ENCODE measurements at regions not wholly inside any gene's neighbourhood (a gene's known extent, or its start where the extent isn't known, plus 50 kb on each side); places are given as distances from the start of the nearest gene placed in this dataset.

GRCh38 chr18:3345885-3346284 is 84.0 kb downstream of the MYL12B start:
- peaks cover 2% of the 10 kb centered on the region for H3K4me1 ChIP-seq (ENCODE audit: control insufficient read depth, extremely low read depth, insufficient read depth, low read length)
- DNase-seq (ENCODE audit: low read depth, low spot score), result no peak
- intact Hi-C loops (cut with micrococcal nuclease), result no loop called here

More at GRCh38 chr18:3345885-3346284, 84.0 kb downstream of the MYL12B start:
- Histone ChIP-seq H3K27ac (ENCODE audit: insufficient read depth, low read depth, low read length) (no peak overlapping the region), H3K36me3 (ENCODE audit: control insufficient read depth in 2 of 2, extremely low read depth in 1 of 2, insufficient read depth in 2 of 2, low read length in 2 of 2) (no peaks in the 10 kb centered on the region), H3K4me2 (ENCODE audit: insufficient read depth, low read length) (no peak overlapping the region), H3K4me3 (replicated peaks in 1 of 3; ENCODE audit: insufficient read depth in 1 of 3, low read depth in 1 of 3, low read length in 3 of 3) (no peak overlapping the region), H2AFZ (ENCODE audit: low read depth, low read length) (no peak overlapping the region), H3K27me3 (ENCODE audit: control insufficient read depth in 2 of 2, insufficient read depth in 2 of 2, low read length in 2 of 2) (peaks cover 10 to 12% of the 10 kb centered on the region in 2 experiments), H3K9ac (replicated peaks; ENCODE audit: extremely low read depth, insufficient read depth, low read length) (no peak overlapping the region), H3K9me3 (replicated peaks; ENCODE audit: control insufficient read depth, insufficient read depth, low read length) (no peaks in the 10 kb centered on the region), H3K79me2 (ENCODE audit: control insufficient read depth, insufficient read depth, low read length) (no peaks in the 10 kb centered on the region), H4K20me1 (replicated peaks; ENCODE audit: control insufficient read depth, extremely low read depth, insufficient read depth, low read length) (no peaks in the 10 kb centered on the region), H3K9me1 (replicated peaks; ENCODE audit: control insufficient read depth, extremely low read depth, insufficient read depth, low read length) (no peaks in the 10 kb centered on the region)
- POLR2A ChIA-PET, result no interaction called here
- CTCF ChIA-PET, result no interaction called here
- TF ChIP-seq CTCF (IDR thresholded peaks at IDR 0.05; ENCODE audit: extremely low read depth in 1 of 2, insufficient read depth in 1 of 2, low read depth in 1 of 2, low read length in 2 of 2), result no peak
- TF ChIP-seq POLR2AphosphoS5 (IDR thresholded peaks at IDR 0.05; ENCODE audit: insufficient read depth, low read depth, low read length), result no peak
- TF ChIP-seq GATA2 (IDR thresholded peaks at IDR 0.05; ENCODE audit: insufficient read depth, insufficient read length, low read depth, low read length), result no peak
- no peak for TF ChIP-seq POLR2A (IDR thresholded peaks at IDR 0.05; ENCODE audit: low read depth, low read length)
- no peak for TF ChIP-seq JUN (IDR thresholded peaks at IDR 0.05; ENCODE audit: borderline replicate concordance, insufficient read depth, insufficient read length, low read depth)
- no peak for TF ChIP-seq MYC (IDR thresholded peaks at IDR 0.05; ENCODE audit: low read depth, low read length)
- TF ChIP-seq EZH2 (IDR thresholded peaks at IDR 0.05; ENCODE audit: borderline replicate concordance, low read depth, low read length, severe bottlenecking), result no peak
- TF ChIP-seq MAX (IDR thresholded peaks at IDR 0.05; ENCODE audit: insufficient read depth, insufficient read length), result no peak
- no peak for TF ChIP-seq FOS (IDR thresholded peaks at IDR 0.05; ENCODE audit: borderline replicate concordance, insufficient read depth, low read length)
- dilution Hi-C loops (cut with MboI; ENCODE audit: extremely low pct_ligation_motif_present, low sequenced_read_pairs), result no loop called here
- no TSS peak for BruUV-seq (replicated peaks)
- no peak for FAIRE-seq
